Keratinocyte (primary cell): ENCODE measurements at regions not wholly inside any gene's neighbourhood (a gene's known extent, or its start where the extent isn't known, plus 50 kb on each side); places are given as distances from the start of the nearest gene placed in this dataset.

Experiments
- DNase-seq: peaks from one replicate; pipeline ENCODE4 v3.0.0-alpha.2; 2011; ENCODE audit warnings: low read depth, missing footprints, low spot score
- FAIRE-seq: peaks from 2 replicates; lab custom pipeline; 2011; peaks lifted over from hg19 to GRCh38; lab: Jason Lieb, UNC
- H2AFZ ChIP-seq: 2 replicates; pipeline ENCODE4 v1.6.0; 2012; ENCODE audit warnings: low read length, control low read depth, inconsistent platforms; ENCODE audit not compliant: control insufficient read depth
- H3K27ac ChIP-seq: 2 replicates; pipeline ENCODE4 v1.5.1; 2011; ENCODE audit warnings: low read length; ENCODE audit not compliant: control insufficient read depth, insufficient read depth
- H3K27me3 ChIP-seq: 3 replicates; pipeline ENCODE4 v1.6.0; 2011; ENCODE audit warnings: low read length; ENCODE audit not compliant: control insufficient read depth, insufficient read depth; ENCODE audit errors: extremely low read depth
- H3K36me3 ChIP-seq, 2 experiments: 2 replicates in 1 of 2; 3 replicates in 1 of 2; pipeline ENCODE4 v1.5.1; 2011; ENCODE audit warnings: low read length in 2 of 2, mild to moderate bottlenecking in 1 of 2; ENCODE audit not compliant: control insufficient read depth in 2 of 2, insufficient read depth in 2 of 2; ENCODE audit errors: extremely low read depth in 1 of 2
- H3K4me1 ChIP-seq: 3 replicates; pipeline ENCODE4 v1.5.1; 2011; ENCODE audit warnings: low read length; ENCODE audit not compliant: control insufficient read depth, insufficient read depth; ENCODE audit errors: extremely low read depth
- H3K4me2 ChIP-seq: 3 replicates; pipeline ENCODE4 v1.6.0; 2011; ENCODE audit warnings: low read depth, low read length; ENCODE audit not compliant: control insufficient read depth, insufficient read depth; ENCODE audit errors: extremely low read depth
- H3K4me3 ChIP-seq, 3 experiments: fragments of 200-600 bp in 1 of 3; sonication (generic) in 1 of 3; 2 replicates in 2 of 3; 3 replicates in 1 of 3; pipeline ENCODE4 v1.5.1; 2011 to 2016; ENCODE audit warnings: low read length in 3 of 3, mild to moderate bottlenecking in 3 of 3, control low read depth in 2 of 3, inconsistent platforms in 1 of 3, low read depth in 1 of 3, mixed read lengths in 1 of 3, mixed run types in 1 of 3, moderate library complexity in 1 of 3; ENCODE audit not compliant: control insufficient read depth in 2 of 3, insufficient read depth in 2 of 3; ENCODE audit errors: extremely low read depth in 1 of 3
- H3K79me2 ChIP-seq: 2 replicates; pipeline ENCODE4 v1.6.0; 2012; ENCODE audit warnings: low read length; ENCODE audit not compliant: control insufficient read depth, insufficient read depth
- H3K9ac ChIP-seq: 3 replicates; pipeline ENCODE4 v1.6.0; 2011; ENCODE audit warnings: low read length; ENCODE audit not compliant: control insufficient read depth, insufficient read depth; ENCODE audit errors: extremely low read depth
- H3K9me1 ChIP-seq: 3 replicates; pipeline ENCODE4 v1.6.0; 2011; ENCODE audit warnings: low read length; ENCODE audit not compliant: control insufficient read depth, insufficient read depth; ENCODE audit errors: extremely low read depth
- H3K9me3 ChIP-seq: 2 replicates; pipeline ENCODE4 v1.5.1; 2012; ENCODE audit warnings: low read depth, low read length; ENCODE audit not compliant: control insufficient read depth
- H4K20me1 ChIP-seq: 3 replicates; pipeline ENCODE4 v1.6.0; 2011; ENCODE audit warnings: low read length; ENCODE audit not compliant: control insufficient read depth, insufficient read depth; ENCODE audit errors: extremely low read depth
- CTCF ChIP-seq, 3 experiments: IDR thresholded peaks in 1 of 3; conservative IDR thresholded peaks in 1 of 3; optimal IDR thresholded peaks in 1 of 3; 2 replicates in 2 of 3; 3 replicates in 1 of 3; pipeline versions ENCODE3 to v1.5.1; 2011; ENCODE audit warnings: low read length in 3 of 3, mild to moderate bottlenecking in 3 of 3, moderate library complexity in 2 of 3, control low read depth in 1 of 3, inconsistent platforms in 1 of 3; ENCODE audit not compliant: insufficient read depth in 2 of 3; ENCODE audit errors: extremely low read depth in 1 of 3
- EZH2 ChIP-seq: IDR thresholded peaks from one replicate; pipeline ENCODE4 v1.6.1; 2012; ENCODE audit warnings: inconsistent platforms, mild to moderate bottlenecking, low read length, moderate library complexity
- dilution Hi-C: fragments of 300-500 bp; cut with MboI; formaldehyde crosslinking; loops from one replicate; pipeline ENCODE4 v1.7.0; 2020; ENCODE audit warnings: low sequenced_read_pairs; ENCODE audit not compliant: extremely low pct_ligation_motif_present

GRCh38 chr2:41879235-41879916 lies 168.4 kb upstream of the PKDCC start:
- no peaks in the 10 kb centered on the region for H3K36me3 ChIP-seq
- no peak overlapping the region for H2AFZ ChIP-seq
- H3K4me1 ChIP-seq = no peaks in the 10 kb centered on the region
- no peak overlapping the region for H3K4me3 ChIP-seq
- H3K9me1 ChIP-seq = no peaks in the 10 kb centered on the region
- no peaks in the 10 kb centered on the region for H3K79me2 ChIP-seq
- H3K27ac ChIP-seq = no peak overlapping the region
- no peak overlapping the region for H3K9ac ChIP-seq
- H3K27me3 ChIP-seq = no peaks in the 10 kb centered on the region
- no peak overlapping the region for H3K4me2 ChIP-seq
- no peaks in the 10 kb centered on the region for H4K20me1 ChIP-seq
- TF ChIP-seq EZH2 (no peak), CTCF (optimal IDR thresholded peaks at IDR 0.05 in 1 of 3, IDR thresholded peaks at IDR 0.05 in 1 of 3, conservative IDR thresholded peaks at IDR 0.05 in 1 of 3; ENCODE audit: extremely low read depth in 1 of 3, insufficient read depth in 2 of 3, low read length in 3 of 3) (no peak)
- dilution Hi-C loops = no loop called here
- no peaks in the 10 kb centered on the region for H3K9me3 ChIP-seq
- DNase-seq (no peak), FAIRE-seq (no peak)

GRCh38 chr2:41880561-41881243 lies 167.1 kb upstream of the PKDCC start:
- Histone ChIP-seq H3K4me2 (no peak overlapping the region), H3K9me1 (no peaks in the 10 kb centered on the region), H3K27ac (no peak overlapping the region), H3K79me2 (no peaks in the 10 kb centered on the region), H2AFZ (no peak overlapping the region), H3K36me3 (no peaks in the 10 kb centered on the region), H3K27me3 (no peaks in the 10 kb centered on the region), H3K9me3 (no peaks in the 10 kb centered on the region), H4K20me1 (no peaks in the 10 kb centered on the region), H3K4me1 (no peaks in the 10 kb centered on the region), H3K4me3 (no peak overlapping the region), H3K9ac (no peak overlapping the region)
- dilution Hi-C loops = no loop called here
- FAIRE-seq = no peak
- TF ChIP-seq EZH2 (no peak), CTCF (optimal IDR thresholded peaks at IDR 0.05 in 1 of 3, IDR thresholded peaks at IDR 0.05 in 1 of 3, conservative IDR thresholded peaks at IDR 0.05 in 1 of 3; ENCODE audit: extremely low read depth in 1 of 3, insufficient read depth in 2 of 3, low read length in 3 of 3) (no peak)
- no peak for DNase-seq
